GM23248 (cell line): ENCODE measurements at regions not wholly inside any gene's neighbourhood (a gene's known extent, or its start where the extent isn't known, plus 50 kb on each side); places are given as distances from the start of the nearest gene placed in this dataset.

Source experiments
- EZH2 ChIP-seq: fragments of 200-600 bp; sonication (generic); IDR thresholded peaks from 2 replicates; pipeline ENCODE4 v1.6.1; 2018; ENCODE audit warnings: antibody characterized with exemption, mild to moderate bottlenecking; ENCODE audit not compliant: insufficient read depth, poor library complexity, severe bottlenecking
- EZH2phosphoT487 ChIP-seq: fragments of 200-600 bp; sonication (generic); IDR thresholded peaks from 2 replicates; pipeline ENCODE4 v1.6.1; 2018; ENCODE audit warnings: antibody characterized with exemption, moderate library complexity, mild to moderate bottlenecking, low read depth; ENCODE audit not compliant: insufficient read depth

DNA sequence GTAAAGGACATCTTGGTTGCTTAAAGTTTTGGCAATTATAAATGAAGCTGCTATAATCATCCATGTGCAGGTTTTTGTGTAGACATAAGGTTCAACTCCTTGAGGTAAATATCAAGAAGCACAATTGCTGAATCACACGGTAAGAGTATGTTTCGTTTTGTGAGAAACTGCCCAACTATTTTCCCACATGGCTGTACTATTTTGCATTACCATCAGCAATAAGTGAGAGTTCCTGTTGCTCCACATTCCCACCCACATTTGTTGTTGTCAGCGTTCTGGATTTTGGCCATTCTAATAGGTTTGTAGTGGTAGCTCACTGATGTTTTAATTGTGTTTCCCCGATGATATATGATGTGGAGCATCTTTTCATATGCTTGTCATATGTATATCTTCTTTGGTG, 118.5 kb upstream of the KCNMB2 start:
- TF ChIP-seq EZH2 (no peak), EZH2phosphoT487 (no peak)
